ENCODE measurements at regions not wholly inside any gene's neighbourhood (a gene's known extent, or its start where the extent isn't known, plus 50 kb on each side); places are given as distances from the start of the nearest gene placed in this dataset.

DNA sequence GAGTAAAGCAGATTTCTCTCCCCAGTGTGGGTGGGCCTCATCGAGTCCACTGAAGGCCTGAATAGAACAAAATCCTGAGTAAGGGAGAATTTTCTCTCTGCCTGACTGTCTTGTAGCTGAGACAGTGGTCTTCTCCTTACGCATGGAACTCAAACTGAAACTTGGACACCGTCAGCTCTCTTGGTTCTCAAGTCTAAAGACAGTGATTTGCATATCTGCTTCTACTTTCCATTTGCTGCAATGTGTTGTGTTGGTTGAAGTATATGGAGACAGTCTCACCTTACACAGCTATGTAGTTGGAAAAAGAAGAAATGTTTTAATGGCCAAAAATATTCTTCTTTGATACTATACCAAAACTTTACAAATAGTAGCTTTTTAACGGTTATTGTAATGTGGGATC is 160.2 kb upstream of the LMNTD1 start:
- TF ChIP-seq, protein P1, sequence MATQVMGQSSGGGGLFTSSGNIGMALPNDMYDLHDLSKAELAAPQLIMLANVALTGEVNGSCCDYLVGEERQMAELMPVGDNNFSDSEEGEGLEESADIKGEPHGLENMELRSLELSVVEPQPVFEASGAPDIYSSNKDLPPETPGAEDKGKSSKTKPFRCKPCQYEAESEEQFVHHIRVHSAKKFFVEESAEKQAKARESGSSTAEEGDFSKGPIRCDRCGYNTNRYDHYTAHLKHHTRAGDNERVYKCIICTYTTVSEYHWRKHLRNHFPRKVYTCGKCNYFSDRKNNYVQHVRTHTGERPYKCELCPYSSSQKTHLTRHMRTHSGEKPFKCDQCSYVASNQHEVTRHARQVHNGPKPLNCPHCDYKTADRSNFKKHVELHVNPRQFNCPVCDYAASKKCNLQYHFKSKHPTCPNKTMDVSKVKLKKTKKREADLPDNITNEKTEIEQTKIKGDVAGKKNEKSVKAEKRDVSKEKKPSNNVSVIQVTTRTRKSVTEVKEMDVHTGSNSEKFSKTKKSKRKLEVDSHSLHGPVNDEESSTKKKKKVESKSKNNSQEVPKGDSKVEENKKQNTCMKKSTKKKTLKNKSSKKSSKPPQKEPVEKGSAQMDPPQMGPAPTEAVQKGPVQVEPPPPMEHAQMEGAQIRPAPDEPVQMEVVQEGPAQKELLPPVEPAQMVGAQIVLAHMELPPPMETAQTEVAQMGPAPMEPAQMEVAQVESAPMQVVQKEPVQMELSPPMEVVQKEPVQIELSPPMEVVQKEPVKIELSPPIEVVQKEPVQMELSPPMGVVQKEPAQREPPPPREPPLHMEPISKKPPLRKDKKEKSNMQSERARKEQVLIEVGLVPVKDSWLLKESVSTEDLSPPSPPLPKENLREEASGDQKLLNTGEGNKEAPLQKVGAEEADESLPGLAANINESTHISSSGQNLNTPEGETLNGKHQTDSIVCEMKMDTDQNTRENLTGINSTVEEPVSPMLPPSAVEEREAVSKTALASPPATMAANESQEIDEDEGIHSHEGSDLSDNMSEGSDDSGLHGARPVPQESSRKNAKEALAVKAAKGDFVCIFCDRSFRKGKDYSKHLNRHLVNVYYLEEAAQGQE (IDR thresholded peaks at IDR 0.05; ENCODE audit: insufficient read depth in 1 of 2, low read depth in 2 of 2, low read length in 2 of 2), result no peak
- TF ChIP-seq SIN3A (IDR thresholded peaks at IDR 0.05; ENCODE audit: borderline replicate concordance, insufficient read depth, low read length) (no peak), POLR2AphosphoS5 (IDR thresholded peaks at IDR 0.05; ENCODE audit: low read depth, low read length) (no peak), TAF1 (IDR thresholded peaks at IDR 0.05; ENCODE audit: borderline replicate concordance, insufficient read depth, low read length) (no peak), FOXP2 (optimal IDR thresholded peaks at IDR 0.05; ENCODE audit: borderline replicate concordance, extremely low read depth, extremely low read length, insufficient read depth) (no peak)

DNA sequence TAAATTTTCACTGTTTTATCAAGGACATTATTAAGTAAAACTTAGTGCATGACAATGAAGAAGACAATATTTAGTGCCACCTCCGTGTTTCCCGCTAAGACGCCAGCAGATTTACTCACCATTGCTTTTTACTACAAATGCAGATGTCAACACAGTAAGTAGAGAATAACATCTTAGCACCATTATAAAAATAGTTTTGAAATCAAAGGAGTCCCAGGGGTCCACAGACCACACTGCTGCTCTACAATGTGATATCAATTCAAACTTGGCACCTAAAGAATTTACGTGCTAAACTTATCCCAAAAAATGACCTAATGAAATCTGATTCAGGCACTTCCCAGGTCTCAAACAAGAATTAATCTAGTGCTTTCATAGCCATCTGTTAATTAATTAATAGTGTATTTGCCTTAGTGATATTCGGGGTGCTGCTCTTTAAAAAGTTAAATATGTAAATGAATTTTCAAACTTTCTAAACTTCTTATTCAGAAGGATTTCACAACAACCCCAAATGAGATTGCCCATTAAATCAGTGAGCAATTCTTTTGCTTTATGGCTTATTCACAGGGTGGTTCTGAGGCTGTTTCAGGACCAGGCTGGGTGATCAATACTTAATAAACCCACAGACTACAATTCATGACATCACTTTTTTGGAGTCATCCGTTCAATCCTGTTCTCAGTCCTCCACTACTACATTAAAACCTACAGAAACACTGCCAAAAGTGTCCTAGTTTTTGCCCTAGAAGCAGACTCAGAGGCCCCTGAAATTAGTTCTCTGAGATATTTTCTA is 161.3 kb upstream of the LMNTD1 start:
- TF ChIP-seq TAF1 (IDR thresholded peaks at IDR 0.05; ENCODE audit: borderline replicate concordance, insufficient read depth, low read length) (no peak), POLR2AphosphoS5 (IDR thresholded peaks at IDR 0.05; ENCODE audit: low read depth, low read length) (no peak), SIN3A (IDR thresholded peaks at IDR 0.05; ENCODE audit: borderline replicate concordance, insufficient read depth, low read length) (no peak), FOXP2 (optimal IDR thresholded peaks at IDR 0.05; ENCODE audit: borderline replicate concordance, extremely low read depth, extremely low read length, insufficient read depth) (no peak)
- TF ChIP-seq, protein P1 (IDR thresholded peaks at IDR 0.05; ENCODE audit: insufficient read depth in 1 of 2, low read depth in 2 of 2, low read length in 2 of 2), result no peak

DNA sequence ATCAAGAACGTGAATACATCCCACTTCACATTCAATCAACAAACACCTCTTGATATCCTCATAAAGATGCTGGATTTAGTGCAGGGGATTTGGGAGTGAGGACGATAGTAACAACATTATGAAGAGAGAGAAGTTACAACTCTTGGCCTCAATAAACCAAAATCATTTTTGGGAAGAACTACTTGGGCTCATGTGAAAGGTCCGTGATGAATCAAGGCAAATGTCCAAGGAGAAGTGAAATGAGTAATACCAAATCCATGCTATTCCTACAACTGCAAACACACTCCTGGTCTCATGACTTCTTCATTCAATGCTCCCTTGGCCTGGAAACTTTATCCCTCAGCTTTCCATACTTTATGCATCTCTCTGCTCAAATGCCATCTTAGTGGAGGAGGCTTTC is 162.0 kb upstream of the LMNTD1 start:
- TF ChIP-seq SIN3A (IDR thresholded peaks at IDR 0.05; ENCODE audit: borderline replicate concordance, insufficient read depth, low read length), result no peak
- no peak for TF ChIP-seq POLR2AphosphoS5 (IDR thresholded peaks at IDR 0.05; ENCODE audit: low read depth, low read length)
- TF ChIP-seq, protein P1 (IDR thresholded peaks at IDR 0.05; ENCODE audit: insufficient read depth in 1 of 2, low read depth in 2 of 2, low read length in 2 of 2), result no peak
- TF ChIP-seq TAF1 (IDR thresholded peaks at IDR 0.05; ENCODE audit: borderline replicate concordance, insufficient read depth, low read length), result no peak
- TF ChIP-seq FOXP2 (optimal IDR thresholded peaks at IDR 0.05; ENCODE audit: borderline replicate concordance, extremely low read depth, extremely low read length, insufficient read depth), result no peak

GRCh38 chr12:25716842-25717241 is 163.8 kb upstream of the LMNTD1 start:
- TF ChIP-seq TAF1 (IDR thresholded peaks at IDR 0.05; ENCODE audit: borderline replicate concordance, insufficient read depth, low read length), result no peak
- no peak for TF ChIP-seq SIN3A (IDR thresholded peaks at IDR 0.05; ENCODE audit: borderline replicate concordance, insufficient read depth, low read length)
- TF ChIP-seq FOXP2 (optimal IDR thresholded peaks at IDR 0.05; ENCODE audit: borderline replicate concordance, extremely low read depth, extremely low read length, insufficient read depth), result no peak
- TF ChIP-seq, protein P1 (IDR thresholded peaks at IDR 0.05; ENCODE audit: insufficient read depth in 1 of 2, low read depth in 2 of 2, low read length in 2 of 2), result no peak
- no peak for TF ChIP-seq POLR2AphosphoS5 (IDR thresholded peaks at IDR 0.05; ENCODE audit: low read depth, low read length)
